ENCODE measurements at regions not wholly inside any gene's neighbourhood (a gene's known extent, or its start where the extent isn't known, plus 50 kb on each side); places are given as distances from the start of the nearest gene placed in this dataset.
"Not testable (repeated sequence)": the region's sequence is repeated elsewhere in the genome, so short reads cannot be mapped to it uniquely, and the experiment has no call there.

- DNase-seq (ENCODE audit: low spot score), result no peak
Observed at GRCh38 chr3:71990545-71990944, 205.6 kb upstream of the PROK2 start.

DNA sequence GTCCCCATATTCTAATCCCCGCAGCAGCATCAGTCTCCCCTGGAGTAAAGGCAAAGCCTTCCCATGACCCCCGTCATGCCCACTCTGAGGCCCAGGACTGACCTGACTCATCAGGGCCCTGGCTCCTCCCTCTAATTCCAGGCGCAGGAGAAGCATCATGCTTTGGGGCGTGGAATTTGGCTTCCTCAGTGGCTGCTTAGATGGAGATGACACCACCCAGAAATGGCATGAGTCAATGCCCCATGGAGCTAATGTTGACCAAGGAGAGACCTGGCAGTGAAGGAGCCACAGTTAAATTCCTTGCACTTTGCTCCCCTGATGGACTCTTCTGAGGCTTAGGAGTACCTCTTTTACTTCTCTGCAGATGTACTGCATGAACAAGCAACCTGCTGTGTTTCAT is 204.2 kb upstream of the PROK2 start:
- no peak for DNase-seq (ENCODE audit: low spot score)

GRCh38 chr3:71987828-71988227 is 202.9 kb upstream of the PROK2 start:
- DNase-seq (ENCODE audit: low spot score), result no peak

DNA sequence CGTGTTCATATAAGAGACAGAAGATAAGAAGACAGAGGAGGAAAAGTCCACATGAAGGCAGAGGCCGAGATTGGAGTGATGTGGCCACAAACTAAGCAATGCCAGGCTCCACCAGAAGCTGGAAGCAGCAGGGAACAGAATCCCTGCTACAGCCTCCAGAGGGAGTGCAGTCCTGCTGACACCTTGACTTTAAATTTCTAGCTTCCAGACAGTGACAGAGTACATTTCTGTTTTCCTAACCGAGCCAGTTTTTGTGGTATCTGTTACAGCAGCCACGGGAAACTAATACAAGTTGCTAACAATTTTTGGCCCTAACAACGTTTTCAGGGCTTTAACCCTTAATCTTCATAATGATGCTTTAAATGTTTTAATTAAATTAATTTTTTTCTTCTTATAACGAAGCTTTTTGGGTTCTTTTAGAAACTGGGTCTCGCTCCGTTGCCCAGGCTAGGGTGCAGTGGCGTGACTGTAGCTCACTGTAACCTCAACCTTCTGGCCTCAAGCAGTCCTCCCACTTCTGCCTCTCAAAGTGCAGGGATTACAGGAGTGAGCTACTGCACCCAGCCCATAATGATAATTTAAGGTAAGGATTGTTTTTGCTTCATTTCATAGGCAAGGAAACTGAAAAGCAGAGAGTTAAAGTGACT is 202.3 kb upstream of the PROK2 start:
- no peak for DNase-seq (ENCODE audit: low spot score)

DNA sequence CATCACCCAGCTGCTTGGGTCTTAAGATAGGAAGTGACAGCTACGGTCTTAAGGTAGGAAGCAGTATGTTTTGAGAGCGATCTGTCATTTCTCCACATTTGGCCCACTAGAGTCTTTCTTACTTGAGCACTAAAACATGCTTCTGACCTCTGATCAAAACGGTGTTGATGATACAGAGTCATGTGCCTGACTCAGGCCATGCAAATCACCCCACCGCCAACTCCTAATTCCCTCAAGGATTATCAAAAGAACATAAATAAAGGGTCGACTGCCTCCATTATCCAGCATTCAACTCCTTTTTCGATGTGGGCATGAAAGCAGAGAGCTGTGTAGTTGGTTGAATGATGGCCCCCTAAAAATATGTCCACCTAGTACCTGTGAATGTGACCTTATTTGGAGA is 201.7 kb upstream of the PROK2 start:
- no peak for DNase-seq (ENCODE audit: low spot score)

DNA sequence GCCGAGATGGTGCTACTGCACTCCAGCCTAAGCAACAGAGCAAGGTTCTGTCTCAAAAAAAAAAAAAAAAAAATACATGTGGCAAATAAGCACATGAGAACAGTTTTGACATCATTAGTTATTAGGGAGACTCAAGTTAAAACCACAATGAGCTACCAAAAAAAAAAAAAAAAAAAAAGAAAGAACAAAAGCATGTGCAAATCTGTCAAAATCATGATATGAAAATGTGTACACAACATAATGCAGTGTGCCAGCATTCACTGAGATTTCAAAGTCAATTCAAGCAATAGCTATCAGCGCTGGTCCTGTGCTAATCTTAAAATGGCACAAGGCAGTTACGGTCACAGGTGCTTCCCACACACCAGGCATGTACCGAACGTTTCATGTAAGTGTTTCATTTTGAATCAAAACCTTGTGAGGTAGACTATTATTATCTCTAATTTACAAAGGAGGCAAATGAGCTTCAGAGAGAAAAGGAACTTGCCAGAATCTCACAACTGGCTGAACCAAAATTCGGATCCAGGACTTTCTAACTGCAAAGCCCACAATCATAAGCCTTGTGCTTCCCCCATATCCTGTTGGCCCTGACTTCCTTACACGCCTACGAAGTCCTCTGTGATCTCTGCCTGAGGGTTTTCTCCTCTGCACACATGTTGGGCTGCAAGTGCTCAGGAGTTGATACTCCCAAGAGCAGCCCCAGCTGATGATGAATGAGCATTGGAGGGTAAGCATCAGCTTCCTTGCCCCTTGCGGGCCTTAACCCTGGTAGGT is 200.1 kb upstream of the PROK2 start:
- no peak for DNase-seq (ENCODE audit: low spot score)

GRCh38 chr3:71983694-71984093 is 198.7 kb upstream of the PROK2 start:
- DNase-seq (ENCODE audit: low spot score), result no peak

DNA sequence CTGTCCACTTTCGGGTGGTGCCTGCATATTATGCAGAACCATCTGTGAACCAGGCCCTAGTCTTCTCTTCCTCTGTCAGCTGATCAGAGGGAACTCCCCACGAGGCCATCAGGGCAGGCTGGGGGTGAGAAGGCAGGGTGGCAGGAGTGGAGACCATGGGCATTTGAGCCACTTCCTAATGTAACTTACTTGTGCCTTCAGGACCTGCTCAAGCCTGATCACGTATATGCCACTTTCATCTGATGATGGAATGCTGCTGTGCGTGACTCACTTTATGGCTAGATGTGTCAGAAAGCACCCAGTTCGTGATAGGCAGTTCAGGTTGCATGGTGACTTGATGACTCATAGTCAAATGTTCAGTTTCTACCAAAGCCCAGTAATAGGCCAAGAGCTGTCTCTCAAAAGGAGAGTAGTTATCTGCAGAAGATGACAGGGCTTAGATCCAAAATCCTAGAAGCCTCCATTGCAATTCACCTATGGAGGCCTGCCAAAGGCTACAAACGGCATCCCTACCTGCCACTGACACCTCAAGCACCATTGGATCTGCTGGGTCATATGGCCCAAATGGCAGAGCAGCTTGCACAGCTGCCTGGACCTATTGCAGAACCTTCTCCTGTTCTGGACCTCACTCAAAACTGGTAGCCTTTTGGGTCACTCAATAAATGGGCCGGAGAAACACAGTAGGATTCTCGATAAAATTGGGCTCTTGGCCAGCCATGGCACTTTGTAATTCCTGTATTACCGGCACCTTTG is 197.7 kb upstream of the PROK2 start:
- not testable (repeated sequence) for DNase-seq (ENCODE audit: low spot score)

- no peak for DNase-seq (ENCODE audit: low spot score)
Observed at GRCh38 chr3:71979175-71979574, 194.2 kb upstream of the PROK2 start.

DNA sequence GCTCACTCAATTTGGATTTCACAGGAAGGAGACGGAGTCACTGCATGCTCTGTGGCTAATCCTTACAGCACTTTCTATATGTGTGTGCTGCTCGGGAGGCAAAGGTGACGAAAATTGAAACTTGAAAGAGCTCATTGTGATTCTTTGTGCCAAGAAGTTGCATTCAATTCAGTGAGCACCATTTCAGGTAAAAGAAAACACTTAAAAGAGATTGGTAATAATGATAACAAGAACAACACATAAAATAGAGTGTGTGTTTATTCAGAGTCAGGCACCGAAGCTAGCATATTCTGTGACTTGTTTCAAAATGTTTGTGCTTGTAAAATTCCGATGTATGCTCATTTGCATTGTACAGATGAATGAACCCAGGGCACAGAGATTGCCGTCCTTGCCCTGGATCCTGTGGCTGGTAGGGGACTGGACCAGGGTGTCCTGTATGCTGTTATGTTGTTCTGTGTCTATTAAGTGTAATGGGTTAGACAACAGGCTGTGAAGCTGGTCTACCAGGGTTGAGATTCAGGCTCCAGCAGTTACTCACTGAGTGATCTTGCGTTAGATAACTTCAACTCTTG is 193.3 kb upstream of the PROK2 start:
- no peak for DNase-seq (ENCODE audit: low spot score)

GRCh38 chr3:71977525-71977924 is 192.6 kb upstream of the PROK2 start:
- DNase-seq (ENCODE audit: low spot score), result no peak

- DNase-seq (ENCODE audit: low spot score), result no peak
Observed at GRCh38 chr3:71975573-71975972, 190.6 kb upstream of the PROK2 start.

DNA sequence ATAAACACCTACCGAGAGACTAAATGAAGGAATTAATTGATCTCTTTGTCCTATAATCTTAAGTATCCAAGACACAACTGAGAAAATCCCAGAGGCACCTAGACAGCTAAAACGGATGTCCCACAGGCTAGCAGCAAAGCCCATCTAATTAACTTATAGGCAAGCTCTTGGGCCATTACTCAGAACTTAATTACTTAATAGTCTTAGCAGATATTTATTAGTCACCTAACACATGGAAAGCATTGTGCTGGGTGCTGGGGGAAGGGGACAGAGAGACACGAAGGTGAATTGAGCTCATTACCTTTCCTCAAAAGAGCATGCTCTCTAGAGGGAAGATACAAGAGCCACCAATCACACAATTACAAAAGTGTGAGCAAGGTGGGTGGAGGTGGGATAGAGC is 189.8 kb upstream of the PROK2 start:
- DNase-seq (ENCODE audit: low spot score), result peak; percentile 61

GRCh38 chr3:71973274-71974030 is 188.5 kb upstream of the PROK2 start:
- no peak for DNase-seq (ENCODE audit: low spot score)

GRCh38 chr3:71972031-71972430 is 187.1 kb upstream of the PROK2 start:
- DNase-seq (ENCODE audit: low spot score), result no peak

- no peak for DNase-seq (ENCODE audit: low spot score)
Observed at GRCh38 chr3:71968544-71968943, 183.6 kb upstream of the PROK2 start.

DNA sequence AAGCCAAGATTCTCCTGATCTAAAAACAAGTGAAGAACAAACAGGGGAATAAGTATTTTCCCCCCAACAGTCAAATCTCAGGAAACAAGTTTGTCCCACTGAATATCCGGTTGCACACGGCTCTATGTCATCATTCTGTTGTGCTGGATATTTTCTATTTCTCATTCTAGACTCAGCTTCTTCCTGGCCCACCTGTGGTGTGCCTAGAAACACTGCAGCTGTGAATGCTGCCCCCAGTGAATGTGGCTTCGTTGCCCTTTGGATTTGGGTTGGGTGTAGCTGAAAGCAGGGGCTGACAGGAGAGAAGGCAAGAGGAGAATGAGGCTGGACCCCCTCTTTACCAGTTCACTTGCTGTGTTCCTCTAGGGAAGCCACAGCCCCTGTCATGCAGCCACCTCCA is 181.2 kb upstream of the PROK2 start:
- no peak for DNase-seq (ENCODE audit: low spot score)

GRCh38 chr3:71964170-71964569 is 179.2 kb upstream of the PROK2 start:
- no peak for DNase-seq (ENCODE audit: low spot score)

DNA sequence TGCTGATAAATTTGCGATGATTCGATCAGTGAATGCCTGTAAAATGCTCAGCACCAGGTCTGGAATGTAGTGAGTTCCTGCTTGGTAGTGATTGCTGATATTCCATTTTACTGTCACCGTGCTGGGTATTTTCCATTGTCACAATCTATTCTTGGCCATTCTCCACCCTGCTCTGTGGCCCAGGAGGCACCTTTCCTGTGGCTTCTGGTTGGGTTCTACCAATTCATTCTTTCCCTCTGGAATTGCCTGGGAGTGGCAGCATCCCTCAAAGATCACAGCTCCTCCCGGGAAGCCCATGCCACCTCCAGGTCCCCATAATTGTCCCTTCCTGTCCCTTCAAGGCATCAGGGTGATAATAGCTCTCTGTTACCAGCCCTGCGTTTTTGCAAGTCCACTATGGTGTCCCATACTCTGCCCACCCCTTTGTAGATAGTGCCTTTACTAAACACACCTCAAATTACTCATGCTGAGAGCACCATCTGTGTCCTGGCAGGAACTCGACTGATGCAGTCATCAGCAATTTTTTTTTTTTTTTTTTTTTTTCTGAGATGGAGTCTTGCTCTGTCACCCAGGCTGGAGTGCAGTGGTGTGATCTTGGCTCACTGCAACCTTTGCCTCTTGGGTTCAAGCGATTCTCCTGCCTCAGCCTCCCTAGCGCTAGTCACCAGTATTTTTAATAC is 177.8 kb upstream of the PROK2 start:
- DNase-seq (ENCODE audit: low spot score), result no peak

- DNase-seq (ENCODE audit: low spot score), result no peak
Observed at GRCh38 chr3:71961891-71962290, 176.9 kb upstream of the PROK2 start.

DNA sequence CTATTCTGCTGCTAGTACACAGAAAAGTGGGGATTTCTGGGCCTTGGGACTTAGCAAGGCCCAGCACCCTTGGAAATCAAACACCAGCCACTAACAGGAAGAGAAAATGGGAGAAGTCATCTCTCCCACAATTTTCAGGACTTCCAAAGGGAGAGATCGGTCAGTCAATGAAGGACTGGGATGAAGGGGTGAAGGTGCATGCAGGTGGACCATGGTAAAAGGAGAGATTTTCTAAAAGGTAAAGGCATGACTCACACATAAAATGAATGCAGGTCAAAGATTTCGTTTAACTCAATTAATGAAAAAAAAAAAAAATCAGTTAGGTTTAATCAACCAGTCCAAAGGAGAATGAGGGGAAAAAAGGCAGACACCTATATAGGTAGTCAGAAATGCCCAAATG is 176.4 kb upstream of the PROK2 start:
- no peak for DNase-seq (ENCODE audit: low spot score)

- DNase-seq (ENCODE audit: low spot score), result no peak
Observed at GRCh38 chr3:71958533-71958932, 173.6 kb upstream of the PROK2 start.

All from D341Med (cell line).